MCF 10A (cell line): ENCODE measurements at regions not wholly inside any gene's neighbourhood (a gene's known extent, or its start where the extent isn't known, plus 50 kb on each side); places are given as distances from the start of the nearest gene placed in this dataset.

Experiments used
- BruUV-seq: library from RNA; stranded (reverse); fragments of 400-500 nt; replicated peaks from 2 replicates; lab custom pipeline; 2021; lab: Mats Ljungman, UMichigan
- CTCF ChIA-PET: fragments of 300-600 bp; sonication (Branson Sonifier 250); formaldehyde crosslinking; extraction: SDS; loops from one replicate; lab custom pipeline; 2021; ENCODE audit warnings: antibody characterized with exemption, inconsistent platforms; lab: Yijun Ruan, JAX
- POLR2A ChIA-PET: fragments of 300-600, 350-650 bp; sonication (Branson Sonifier 250); formaldehyde crosslinking; extraction: SDS; loops from one replicate; lab custom pipeline; 2020; ENCODE audit warnings: antibody characterized with exemption, inconsistent platforms; lab: Yijun Ruan, JAX
- DNase-seq: peaks from one replicate; pipeline ENCODE4 v3.0.0-alpha.2; 2018; ENCODE audit not compliant: unreplicated experiment
- H3K27ac Mint-ChIP-seq: one replicate; pipeline ENCODE4 v1.8.0; 2022; ENCODE audit warnings: mild to moderate bottlenecking, low read depth, mixed read lengths; ENCODE audit not compliant: unreplicated experiment
- H3K27me3 Mint-ChIP-seq: one replicate; pipeline ENCODE4 v1.8.0; 2022; ENCODE audit warnings: mixed read lengths; ENCODE audit not compliant: insufficient read depth, unreplicated experiment
- H3K36me3 Mint-ChIP-seq: one replicate; pipeline ENCODE4 v1.8.0; 2022; ENCODE audit warnings: mild to moderate bottlenecking, moderate library complexity, mixed read lengths; ENCODE audit not compliant: insufficient read depth, unreplicated experiment
- H3K4me1 Mint-ChIP-seq: one replicate; pipeline ENCODE4 v1.8.0; 2022; ENCODE audit warnings: mixed read lengths; ENCODE audit not compliant: insufficient read depth, unreplicated experiment
- H3K4me3 Mint-ChIP-seq: one replicate; pipeline ENCODE4 v1.8.0; 2022; ENCODE audit warnings: mild to moderate bottlenecking, moderate library complexity, mixed read lengths; ENCODE audit not compliant: unreplicated experiment
- H3K9me3 Mint-ChIP-seq: one replicate; pipeline ENCODE4 v1.8.0; 2022; ENCODE audit warnings: mixed read lengths; ENCODE audit not compliant: unreplicated experiment
- intact Hi-C: fragments of 100-400 bp; cut with micrococcal nuclease; formaldehyde crosslinking; loops from 2 replicates; pipeline ENCODE4 v1.14.1; 2022
- TF ChIP-seq, protein P1 (sequence below): fragments of 200-600 bp; IDR thresholded peaks from one replicate; pipeline ENCODE4 v1.8.0; 2022; ENCODE audit warnings: antibody characterized with exemption, mild to moderate bottlenecking; ENCODE audit not compliant: unreplicated experiment

DNA sequence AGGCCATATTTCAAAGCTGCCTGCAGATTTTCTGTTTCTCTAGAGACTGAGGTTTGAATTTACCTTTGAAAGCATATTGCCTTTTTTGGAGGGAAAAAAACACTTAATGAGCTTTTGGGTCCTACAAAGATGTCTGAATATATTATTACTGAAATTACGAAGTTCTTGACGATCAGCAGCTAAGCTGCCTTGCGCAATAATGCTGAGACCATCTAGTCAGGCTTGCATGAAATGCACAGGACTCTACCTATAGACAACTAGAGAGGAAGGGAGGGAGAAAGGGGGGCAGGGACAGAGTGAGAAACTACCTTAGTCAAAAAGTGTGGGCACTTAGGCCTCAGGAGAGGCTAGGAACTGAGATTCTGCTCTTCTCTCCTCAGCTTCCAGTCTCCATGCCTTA, 175.9 kb upstream of the KIF2A start:
- no TSS peak for BruUV-seq

DNA sequence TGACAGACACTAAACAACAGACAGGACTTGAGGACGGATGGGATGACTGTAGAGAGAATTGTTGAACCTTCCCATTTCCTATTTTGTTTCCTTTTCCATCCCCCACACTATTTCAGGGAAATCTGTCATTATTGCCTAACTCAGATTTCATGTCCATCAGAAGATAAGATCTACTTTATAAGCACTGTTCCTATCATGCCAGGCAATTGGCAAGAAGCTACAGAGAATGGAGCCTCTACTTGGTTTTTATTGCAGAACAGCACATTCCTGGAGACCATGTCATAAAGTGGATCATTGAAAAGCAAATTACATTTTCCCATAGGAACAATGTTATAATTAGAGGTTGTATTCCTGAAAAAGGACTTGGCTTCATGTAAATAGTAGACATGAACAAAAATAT, 173.7 kb upstream of the KIF2A start:
- ChIA-PET CTCF (interaction anchor here (0.9 to 2.4 kb wide), 4 partner anchors 9 to 50 kb away, joined by 3 to 13 read pairs (median 4); no protein-coding TSS in a partner anchor), POLR2A (interaction anchor here (0.5 to 1.0 kb wide), 6 partner anchors 20 to 271 kb away, joined by 3 to 5 read pairs (median 3); partner anchors contain the start of gene DIMT1)
- no peaks in the 10 kb centered on the region for H3K27me3 Mint-ChIP-seq
- no peaks in the 10 kb centered on the region for H3K36me3 Mint-ChIP-seq
- DNase-seq = peak; percentile 25
- TF ChIP-seq, protein P1, sequence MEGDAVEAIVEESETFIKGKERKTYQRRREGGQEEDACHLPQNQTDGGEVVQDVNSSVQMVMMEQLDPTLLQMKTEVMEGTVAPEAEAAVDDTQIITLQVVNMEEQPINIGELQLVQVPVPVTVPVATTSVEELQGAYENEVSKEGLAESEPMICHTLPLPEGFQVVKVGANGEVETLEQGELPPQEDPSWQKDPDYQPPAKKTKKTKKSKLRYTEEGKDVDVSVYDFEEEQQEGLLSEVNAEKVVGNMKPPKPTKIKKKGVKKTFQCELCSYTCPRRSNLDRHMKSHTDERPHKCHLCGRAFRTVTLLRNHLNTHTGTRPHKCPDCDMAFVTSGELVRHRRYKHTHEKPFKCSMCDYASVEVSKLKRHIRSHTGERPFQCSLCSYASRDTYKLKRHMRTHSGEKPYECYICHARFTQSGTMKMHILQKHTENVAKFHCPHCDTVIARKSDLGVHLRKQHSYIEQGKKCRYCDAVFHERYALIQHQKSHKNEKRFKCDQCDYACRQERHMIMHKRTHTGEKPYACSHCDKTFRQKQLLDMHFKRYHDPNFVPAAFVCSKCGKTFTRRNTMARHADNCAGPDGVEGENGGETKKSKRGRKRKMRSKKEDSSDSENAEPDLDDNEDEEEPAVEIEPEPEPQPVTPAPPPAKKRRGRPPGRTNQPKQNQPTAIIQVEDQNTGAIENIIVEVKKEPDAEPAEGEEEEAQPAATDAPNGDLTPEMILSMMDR = no peak
- intact Hi-C loops = no loop called here
- no peaks in the 10 kb centered on the region for H3K9me3 Mint-ChIP-seq
- no peak overlapping the region for H3K27ac Mint-ChIP-seq
- peaks cover 17% of the 10 kb centered on the region for H3K4me1 Mint-ChIP-seq
- H3K4me3 Mint-ChIP-seq = no peak overlapping the region
- no TSS peak for BruUV-seq

More for the DNA sequence above, 175.9 kb upstream of the KIF2A start:
- intact Hi-C loops = no loop called here
- ChIA-PET POLR2A (interaction anchor here (0.7 kb wide), 1 partner anchor 199 kb away, joined by 3 read pairs; no protein-coding TSS in a partner anchor), CTCF (interaction anchor here (0.7 to 1.5 kb wide), 3 partner anchors 14 to 44 kb away, joined by 3 to 8 read pairs (median 4); no protein-coding TSS in a partner anchor)
- H3K4me3 Mint-ChIP-seq = no peak overlapping the region
- no peaks in the 10 kb centered on the region for H3K9me3 Mint-ChIP-seq
- H3K27ac Mint-ChIP-seq = no peak overlapping the region
- peaks cover 16% of the 10 kb centered on the region for H3K4me1 Mint-ChIP-seq
- no peak for DNase-seq
- no peaks in the 10 kb centered on the region for H3K36me3 Mint-ChIP-seq
- TF ChIP-seq, protein P1 = no peak
- H3K27me3 Mint-ChIP-seq = no peaks in the 10 kb centered on the region

DNA sequence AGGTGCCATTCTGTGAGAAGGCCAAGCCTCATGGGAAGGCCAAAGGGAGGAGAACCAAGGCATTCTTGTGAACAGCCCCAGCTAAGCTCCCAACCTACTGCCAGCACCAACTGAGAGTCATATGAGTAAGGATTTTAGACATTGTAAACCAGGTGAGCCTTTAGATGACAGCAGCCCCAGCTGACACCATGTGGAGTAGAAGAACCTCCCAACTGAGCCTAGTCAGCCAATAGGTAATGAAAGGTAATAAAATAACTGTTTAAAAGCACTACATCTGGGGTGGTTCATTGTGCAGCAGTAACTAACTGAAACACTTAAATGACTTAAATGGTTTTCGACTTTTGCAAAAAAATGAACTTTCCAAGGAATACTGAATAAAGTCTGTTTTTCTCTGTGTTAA, 172.6 kb upstream of the KIF2A start:
- Mint-ChIP-seq H3K27me3 (no peaks in the 10 kb centered on the region), H3K4me3 (no peak overlapping the region), H3K4me1 (peaks cover 17% of the 10 kb centered on the region), H3K36me3 (no peaks in the 10 kb centered on the region), H3K9me3 (no peaks in the 10 kb centered on the region), H3K27ac (no peak overlapping the region)
- ChIA-PET CTCF (interaction anchor here (0.5 to 2.4 kb wide), 6 partner anchors 9 to 1172 kb away, joined by 3 to 13 read pairs (median 4); no protein-coding TSS in a partner anchor), POLR2A (interaction anchor here (1.0 kb wide), 3 partner anchors 19 to 199 kb away, joined by 3 to 5 read pairs (median 4); no protein-coding TSS in a partner anchor)
- TF ChIP-seq, protein P1 = no peak
- no TSS peak for BruUV-seq
- intact Hi-C loops = no loop called here
- no peak for DNase-seq

DNA sequence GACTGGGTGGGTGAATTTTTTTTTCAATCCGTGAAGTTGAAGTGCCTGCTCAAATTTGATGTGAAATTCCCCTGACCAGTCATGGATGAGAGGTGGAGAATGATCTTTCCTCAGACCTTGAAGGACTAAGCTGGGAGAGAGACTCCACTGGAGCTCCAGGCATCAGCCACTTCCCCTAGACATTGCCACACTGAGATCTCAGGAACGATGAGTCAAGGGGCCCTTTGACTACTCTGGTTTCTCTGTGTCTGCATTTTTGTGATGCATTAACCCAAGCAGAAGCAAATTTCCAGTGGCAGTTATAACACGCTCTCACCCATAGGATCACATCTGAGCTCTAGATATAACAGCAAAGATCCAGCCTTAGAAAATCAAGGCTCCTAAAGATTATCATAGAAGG, 171.2 kb upstream of the KIF2A start:
- Mint-ChIP-seq H3K27me3 (no peaks in the 10 kb centered on the region), H3K36me3 (no peaks in the 10 kb centered on the region), H3K4me3 (no peak overlapping the region), H3K4me1 (peaks cover 17% of the 10 kb centered on the region), H3K27ac (no peak overlapping the region), H3K9me3 (no peaks in the 10 kb centered on the region)
- BruUV-seq = no TSS peak
- CTCF ChIA-PET = interaction anchor here (1.6 to 2.4 kb wide), 2 partner anchors 8 to 9 kb away, joined by 8 to 13 read pairs; no protein-coding TSS in a partner anchor
- peak; percentile 18 for DNase-seq
- intact Hi-C loops = no loop called here
- POLR2A ChIA-PET = interaction anchor here (1.1 kb wide), 1 partner anchor 20 kb away, joined by 3 read pairs; no protein-coding TSS in a partner anchor
- TF ChIP-seq, protein P1 = no peak
